ENCODE measurements at regions not wholly inside any gene's neighbourhood (a gene's known extent, or its start where the extent isn't known, plus 50 kb on each side); places are given as distances from the start of the nearest gene placed in this dataset.

DNA sequence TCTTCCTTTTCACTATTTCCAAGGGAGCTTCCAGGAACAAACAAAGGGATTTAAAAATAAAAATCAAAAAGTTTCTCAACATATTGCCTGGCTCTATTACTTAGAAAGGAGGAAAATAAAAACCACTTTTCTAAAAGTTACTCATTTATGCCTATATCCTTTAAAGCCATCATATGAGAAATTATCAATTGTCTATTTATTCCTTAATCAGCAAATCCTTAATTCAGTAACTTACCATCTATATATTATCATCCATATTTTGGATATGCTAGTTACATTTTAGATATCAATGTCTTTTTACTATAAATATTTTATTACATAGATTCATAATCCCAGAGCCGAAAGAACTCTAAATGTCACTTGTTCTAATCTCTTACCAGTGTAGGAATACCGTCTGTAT lies 481.5 kb upstream of the ANO5 start:
- no peak for TF ChIP-seq ZNF670 (CRISPR knock-in tag; IDR thresholded peaks at IDR 0.05; ENCODE audit: borderline replicate concordance)
- TF ChIP-seq GATAD2A (CRISPR knock-in tag; IDR thresholded peaks at IDR 0.05), result no peak
- TF ChIP-seq, protein P1, sequence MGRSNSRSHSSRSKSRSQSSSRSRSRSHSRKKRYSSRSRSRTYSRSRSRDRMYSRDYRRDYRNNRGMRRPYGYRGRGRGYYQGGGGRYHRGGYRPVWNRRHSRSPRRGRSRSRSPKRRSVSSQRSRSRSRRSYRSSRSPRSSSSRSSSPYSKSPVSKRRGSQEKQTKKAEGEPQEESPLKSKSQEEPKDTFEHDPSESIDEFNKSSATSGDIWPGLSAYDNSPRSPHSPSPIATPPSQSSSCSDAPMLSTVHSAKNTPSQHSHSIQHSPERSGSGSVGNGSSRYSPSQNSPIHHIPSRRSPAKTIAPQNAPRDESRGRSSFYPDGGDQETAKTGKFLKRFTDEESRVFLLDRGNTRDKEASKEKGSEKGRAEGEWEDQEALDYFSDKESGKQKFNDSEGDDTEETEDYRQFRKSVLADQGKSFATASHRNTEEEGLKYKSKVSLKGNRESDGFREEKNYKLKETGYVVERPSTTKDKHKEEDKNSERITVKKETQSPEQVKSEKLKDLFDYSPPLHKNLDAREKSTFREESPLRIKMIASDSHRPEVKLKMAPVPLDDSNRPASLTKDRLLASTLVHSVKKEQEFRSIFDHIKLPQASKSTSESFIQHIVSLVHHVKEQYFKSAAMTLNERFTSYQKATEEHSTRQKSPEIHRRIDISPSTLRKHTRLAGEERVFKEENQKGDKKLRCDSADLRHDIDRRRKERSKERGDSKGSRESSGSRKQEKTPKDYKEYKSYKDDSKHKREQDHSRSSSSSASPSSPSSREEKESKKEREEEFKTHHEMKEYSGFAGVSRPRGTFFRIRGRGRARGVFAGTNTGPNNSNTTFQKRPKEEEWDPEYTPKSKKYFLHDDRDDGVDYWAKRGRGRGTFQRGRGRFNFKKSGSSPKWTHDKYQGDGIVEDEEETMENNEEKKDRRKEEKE (IDR thresholded peaks at IDR 0.05), result no peak
